IMR-90 (cell line): ENCODE measurements at regions not wholly inside any gene's neighbourhood (a gene's known extent, or its start where the extent isn't known, plus 50 kb on each side); places are given as distances from the start of the nearest gene placed in this dataset.

Experiments used
- ATAC-seq: fragments of 200-7000 bp; cut with Tn5 transposase; 2 replicates; pipeline ENCODE4 v1.9.1; 2020; ENCODE audit warnings: low read depth, mild to moderate bottlenecking, moderate library complexity
- BruUV-seq: library from RNA; stranded (reverse); fragments of 400-500 nt; replicated peaks from 2 replicates; lab custom pipeline; 2021; lab: Mats Ljungman, UMichigan
- CTCF ChIA-PET: fragments of 300-600 bp; formaldehyde crosslinking; extraction: SDS; loops from one replicate; lab custom pipeline; 2021; ENCODE audit warnings: antibody characterized with exemption; lab: Yijun Ruan, JAX
- POLR2A ChIA-PET: fragments of 300-600 bp; sonication (Branson Sonifier 250); formaldehyde crosslinking; loops from one replicate; lab custom pipeline; 2022; ENCODE audit warnings: antibody characterized with exemption; ENCODE audit not compliant: unreplicated experiment; lab: Charles Lee
- DNase-seq: peaks from one replicate; pipeline ENCODE4 v3.0.0; 2013
- H2AFZ ChIP-seq: replicated peaks from 2 replicates; pipeline ENCODE3; 2013; ENCODE audit warnings: low read length, mild to moderate bottlenecking; ENCODE audit not compliant: poor library complexity
- H2AK5ac ChIP-seq: 2 replicates; pipeline ENCODE4 v1.6.1; 2013; ENCODE audit warnings: low read depth, low read length, inconsistent platforms
- H2AK9ac ChIP-seq: replicated peaks from 2 replicates; pipeline ENCODE3; 2013; ENCODE audit warnings: mild to moderate bottlenecking, low read depth, low read length, moderate library complexity; ENCODE audit not compliant: poor library complexity
- H2BK120ac ChIP-seq: 2 replicates; pipeline ENCODE4 v1.6.1; 2013; ENCODE audit warnings: low read depth, low read length, inconsistent platforms
- H2BK15ac ChIP-seq: 3 replicates; pipeline ENCODE4 v1.6.1; 2013; ENCODE audit warnings: low read depth, low read length, inconsistent platforms
- H2BK20ac ChIP-seq: 2 replicates; pipeline ENCODE4 v1.6.1; 2013; ENCODE audit warnings: low read depth, mild to moderate bottlenecking, inconsistent platforms, low read length, moderate library complexity
- H2BK5ac ChIP-seq: 2 replicates; pipeline ENCODE4 v1.6.1; 2013; ENCODE audit warnings: mild to moderate bottlenecking, low read depth, low read length, inconsistent platforms; ENCODE audit not compliant: poor library complexity, severe bottlenecking
- H3K14ac ChIP-seq: replicated peaks from 2 replicates; pipeline ENCODE4 v1.6.1; 2013; ENCODE audit warnings: low read depth, low read length, inconsistent platforms
- H3K18ac ChIP-seq: 2 replicates; pipeline ENCODE4 v1.6.1; 2013; ENCODE audit warnings: low read depth, low read length, control low read depth
- H3K23ac ChIP-seq: 2 replicates; pipeline ENCODE4 v1.6.1; 2013; ENCODE audit warnings: low read depth, low read length, inconsistent platforms
- H3K27ac ChIP-seq: 2 replicates; pipeline ENCODE4 v1.5.1; 2013; ENCODE audit warnings: mild to moderate bottlenecking, control low read depth, low read length; ENCODE audit not compliant: insufficient read depth
- H3K27me3 ChIP-seq: 2 replicates; pipeline ENCODE4 v1.6.1; 2013; ENCODE audit warnings: low read length; ENCODE audit not compliant: control insufficient read depth, insufficient read depth
- H3K36me3 ChIP-seq: 2 replicates; pipeline ENCODE4 v1.6.1; 2013; ENCODE audit warnings: low read length, mixed read lengths; ENCODE audit not compliant: control insufficient read depth, insufficient read depth
- H3K4ac ChIP-seq: 2 replicates; pipeline ENCODE4 v1.6.1; 2013; ENCODE audit warnings: low read depth, low read length, inconsistent platforms
- H3K4me1 ChIP-seq: 2 replicates; pipeline ENCODE4 v1.6.1; 2013; ENCODE audit warnings: low read length, mixed read lengths; ENCODE audit not compliant: control insufficient read depth, insufficient read depth
- H3K4me2 ChIP-seq: 2 replicates; pipeline ENCODE4 v1.6.1; 2013; ENCODE audit warnings: low read depth, mild to moderate bottlenecking, control low read depth, low read length, moderate library complexity
- H3K4me3 ChIP-seq: 2 replicates; pipeline ENCODE4 v1.5.1; 2013; ENCODE audit warnings: low read depth, mild to moderate bottlenecking, control low read depth, low read length, moderate library complexity; ENCODE audit not compliant: insufficient read depth
- H3K56ac ChIP-seq: 2 replicates; pipeline ENCODE4 v1.6.1; 2013; ENCODE audit warnings: low read length, inconsistent platforms; ENCODE audit not compliant: insufficient read depth; ENCODE audit errors: extremely low read depth
- H3K79me1 ChIP-seq, 2 experiments: 2 replicates each; pipeline ENCODE4 v1.6.1; 2013; ENCODE audit warnings: low read length in 2 of 2, inconsistent platforms in 1 of 2, low read depth in 1 of 2
- H3K9ac ChIP-seq: 2 replicates; pipeline ENCODE4 v1.6.1; 2013; ENCODE audit warnings: low read depth, low read length, control low read depth
- H3K9me1 ChIP-seq: 2 replicates; pipeline ENCODE4 v1.6.1; 2013; ENCODE audit warnings: low read length, inconsistent platforms; ENCODE audit not compliant: insufficient read depth
- H3K9me3 ChIP-seq: 2 replicates; pipeline ENCODE4 v1.6.1; 2013; ENCODE audit warnings: low read length; ENCODE audit not compliant: control insufficient read depth, insufficient read depth
- H4K20me1 ChIP-seq: 2 replicates; pipeline ENCODE4 v1.6.1; 2013; ENCODE audit warnings: low read length, inconsistent platforms; ENCODE audit not compliant: insufficient read depth
- H4K5ac ChIP-seq: 2 replicates; pipeline ENCODE4 v1.6.1; 2013; ENCODE audit warnings: mild to moderate bottlenecking, low read depth, low read length, control low read depth
- H4K8ac ChIP-seq, 2 experiments: 2 replicates each; pipeline ENCODE4 v1.6.1; 2013; ENCODE audit warnings: low read depth in 2 of 2, low read length in 2 of 2, control low read depth in 1 of 2, inconsistent platforms in 1 of 2
- H4K91ac ChIP-seq: 2 replicates; pipeline ENCODE4 v1.6.1; 2013; ENCODE audit warnings: low read depth, low read length, inconsistent platforms; ENCODE audit not compliant: insufficient read depth
- BHLHE40 ChIP-seq: fragments of 150-350 bp; IDR thresholded peaks from 2 replicates; pipeline ENCODE4 v1.6.1; 2016; ENCODE audit warnings: mild to moderate bottlenecking, low read depth, low read length
- CEBPB ChIP-seq: IDR thresholded peaks from 2 replicates; pipeline ENCODE4 v1.6.1; 2012; ENCODE audit warnings: low read depth, low read length, improper control_type of control experiment
- CHD1 ChIP-seq: IDR thresholded peaks from 2 replicates; pipeline ENCODE4 v1.6.1; 2012; ENCODE audit warnings: low read depth, low read length, improper control_type of control experiment
- ELK1 ChIP-seq: fragments of 150-350 bp; IDR thresholded peaks from 2 replicates; pipeline ENCODE4 v1.6.1; 2016; ENCODE audit warnings: low read depth, mild to moderate bottlenecking, low read length, moderate library complexity, borderline replicate concordance
- FOS ChIP-seq: fragments of 150-350 bp; IDR thresholded peaks from 2 replicates; pipeline ENCODE4 v1.6.1; 2016; ENCODE audit warnings: low read depth, low read length
- MAFK ChIP-seq: IDR thresholded peaks from 2 replicates; pipeline ENCODE4 v1.6.1; 2012; ENCODE audit warnings: low read depth, low read length, improper control_type of control experiment
- MAZ ChIP-seq: IDR thresholded peaks from 2 replicates; pipeline ENCODE4 v1.6.1; 2012; ENCODE audit warnings: low read depth, mild to moderate bottlenecking, low read length, improper control_type of control experiment, moderate library complexity, borderline replicate concordance
- MXI1 ChIP-seq: IDR thresholded peaks from 2 replicates; pipeline ENCODE4 v1.6.1; 2012; ENCODE audit warnings: low read depth, mild to moderate bottlenecking, low read length, moderate library complexity, borderline replicate concordance
- NFE2L2 ChIP-seq: fragments of 150-350 bp; IDR thresholded peaks from 2 replicates; pipeline ENCODE4 v1.6.1; 2016; ENCODE audit warnings: low read depth, mild to moderate bottlenecking, low read length
- POLR2A ChIP-seq: IDR thresholded peaks from 2 replicates; pipeline ENCODE4 v1.6.1; 2012; ENCODE audit warnings: mild to moderate bottlenecking, low read depth, low read length
- RAD21 ChIP-seq: IDR thresholded peaks from 2 replicates; pipeline ENCODE4 v1.6.1; 2012; ENCODE audit warnings: low read length, improper control_type of control experiment
- RCOR1 ChIP-seq: IDR thresholded peaks from 2 replicates; pipeline ENCODE4 v1.6.1; 2012; ENCODE audit warnings: mild to moderate bottlenecking, low read length, improper control_type of control experiment; ENCODE audit not compliant: insufficient replicate concordance
- RFX5 ChIP-seq: IDR thresholded peaks from 2 replicates; pipeline ENCODE4 v1.8.0; 2012; ENCODE audit warnings: low read depth, mild to moderate bottlenecking, low read length, moderate library complexity
- SMC3 ChIP-seq: fragments of 150-350 bp; IDR thresholded peaks from 2 replicates; pipeline ENCODE4 v1.6.1; 2016; ENCODE audit warnings: low read depth, mild to moderate bottlenecking, antibody characterized with exemption, low read length, moderate library complexity
- USF2 ChIP-seq: fragments of 150-350 bp; IDR thresholded peaks from 2 replicates; pipeline ENCODE4 v1.6.1; 2017; ENCODE audit warnings: mild to moderate bottlenecking, antibody characterized with exemption, low read length, low read depth
- WGBS, 2 experiments: methylation state at CpG; one replicate each; pipeline versions ENCODE4 v1.1.5 to v1.1.7; 2013; ENCODE audit warnings: missing lambda C conversion rate in 2 of 2; ENCODE audit not compliant: insufficient read length in 1 of 2; ENCODE audit errors: extremely low coverage in 2 of 2; 5-methylcytosine and 5-hydroxymethylcytosine counted together
- dilution Hi-C: fragments of 300-500 bp; cut with HindIII; formaldehyde crosslinking; loops from one replicate; pipeline ENCODE4 v1.14.3; 2018; ENCODE audit warnings: low sequenced_read_pairs; ENCODE audit not compliant: unreplicated experiment
- in situ Hi-C: fragments of 300-500 bp; cut with MboI; formaldehyde crosslinking; loops from 3 replicates; pipeline ENCODE4 v1.14.3; 2019; ENCODE audit warnings: low sequenced_read_pairs, inconsistent platforms, mixed read lengths
- intact Hi-C: fragments of 100-400 bp; cut with micrococcal nuclease; formaldehyde crosslinking; loops from 2 replicates; pipeline ENCODE4 v1.10.0; 2022
- TF ChIP-seq, protein P1 (sequence below): conservative IDR thresholded peaks from 2 replicates; pipeline ENCODE4 v1.5.1; 2012; ENCODE audit warnings: mild to moderate bottlenecking, low read depth, low read length, improper control_type of control experiment

GRCh38 chr9:7451062-7451461, 348.5 kb downstream of the DMAC1 start:
- Histone ChIP-seq H3K23ac (no peak overlapping the region), H3K4me2 (no peak overlapping the region), H4K8ac (no peak overlapping the region), H3K14ac (no peak overlapping the region), H2BK20ac (no peak overlapping the region), H3K36me3 (no peaks in the 10 kb centered on the region), H3K4ac (no peak overlapping the region), H3K4me3 (no peak overlapping the region), H3K9ac (no peak overlapping the region), H3K56ac (no peak overlapping the region), H4K20me1 (no peaks in the 10 kb centered on the region), H3K79me1 (no peaks in the 10 kb centered on the region), H2BK15ac (no peak overlapping the region), H3K9me3 (no peaks in the 10 kb centered on the region), H3K9me1 (no peaks in the 10 kb centered on the region), H3K27ac (no peak overlapping the region), H2AK5ac (no peak overlapping the region), H3K4me1 (0 out of 2 replicates have a peak, but pooled peaks cover 2% of the 10 kb centered on the region), H2AFZ (no peak overlapping the region), H4K91ac (no peak overlapping the region; the same call in 1 of the 2 replicates), H3K18ac (no peak overlapping the region), H3K27me3 (no peaks in the 10 kb centered on the region), H2AK9ac (no peak overlapping the region), H2BK5ac (no peak overlapping the region), H4K5ac (no peak overlapping the region), H2BK120ac (no peak overlapping the region)
- no peak for ATAC-seq
- no peak for TF ChIP-seq SMC3
- no peak for TF ChIP-seq CHD1
- TF ChIP-seq ELK1: no peak
- no peak for TF ChIP-seq FOS
- no peak for TF ChIP-seq RFX5
- no peak for TF ChIP-seq MXI1
- TF ChIP-seq, protein P1, sequence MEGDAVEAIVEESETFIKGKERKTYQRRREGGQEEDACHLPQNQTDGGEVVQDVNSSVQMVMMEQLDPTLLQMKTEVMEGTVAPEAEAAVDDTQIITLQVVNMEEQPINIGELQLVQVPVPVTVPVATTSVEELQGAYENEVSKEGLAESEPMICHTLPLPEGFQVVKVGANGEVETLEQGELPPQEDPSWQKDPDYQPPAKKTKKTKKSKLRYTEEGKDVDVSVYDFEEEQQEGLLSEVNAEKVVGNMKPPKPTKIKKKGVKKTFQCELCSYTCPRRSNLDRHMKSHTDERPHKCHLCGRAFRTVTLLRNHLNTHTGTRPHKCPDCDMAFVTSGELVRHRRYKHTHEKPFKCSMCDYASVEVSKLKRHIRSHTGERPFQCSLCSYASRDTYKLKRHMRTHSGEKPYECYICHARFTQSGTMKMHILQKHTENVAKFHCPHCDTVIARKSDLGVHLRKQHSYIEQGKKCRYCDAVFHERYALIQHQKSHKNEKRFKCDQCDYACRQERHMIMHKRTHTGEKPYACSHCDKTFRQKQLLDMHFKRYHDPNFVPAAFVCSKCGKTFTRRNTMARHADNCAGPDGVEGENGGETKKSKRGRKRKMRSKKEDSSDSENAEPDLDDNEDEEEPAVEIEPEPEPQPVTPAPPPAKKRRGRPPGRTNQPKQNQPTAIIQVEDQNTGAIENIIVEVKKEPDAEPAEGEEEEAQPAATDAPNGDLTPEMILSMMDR: no peak
- TF ChIP-seq USF2: no peak
- TF ChIP-seq NFE2L2: no peak
- no peak for TF ChIP-seq POLR2A
- TF ChIP-seq MAFK: no peak
- no peak for TF ChIP-seq CEBPB
- no peak for TF ChIP-seq RCOR1
- TF ChIP-seq MAZ: no peak
- no peak for TF ChIP-seq RAD21
- TF ChIP-seq BHLHE40: no peak
- DNase-seq: no peak
- BruUV-seq: no TSS peak
- ChIA-PET POLR2A (no interaction called here), CTCF (no interaction called here)
- dilution Hi-C loops: no loop called here
- WGBS, 2 experiments: no CpG with 5 or more reads among the region's 3 CpGs
- in situ Hi-C loops: no loop called here
- intact Hi-C loops: loop anchor here (10.0 kb wide), 1 partner anchor 56 kb away; no protein-coding TSS in a partner anchor
